Rectal smooth muscle tissue (tissue), 1 donor: ENCODE measurements at regions not wholly inside any gene's neighbourhood (a gene's known extent, or its start where the extent isn't known, plus 50 kb on each side); places are given as distances from the start of the nearest gene placed in this dataset.

Experiments used
- H3K27ac ChIP-seq: one replicate; pipeline ENCODE4 v1.7.0; 2013; ENCODE audit warnings: low read depth, low read length, inconsistent platforms
- H3K27me3 ChIP-seq: one replicate; pipeline ENCODE4 v1.7.0; 2013; ENCODE audit warnings: low read length; ENCODE audit not compliant: control insufficient read depth, insufficient read depth
- H3K36me3 ChIP-seq: one replicate; pipeline ENCODE4 v1.7.0; 2013; ENCODE audit warnings: low read length; ENCODE audit not compliant: control insufficient read depth, insufficient read depth
- H3K4me1 ChIP-seq: one replicate; pipeline ENCODE4 v1.7.0; 2013; ENCODE audit warnings: low read length; ENCODE audit not compliant: control insufficient read depth, insufficient read depth
- H3K4me3 ChIP-seq: one replicate; pipeline ENCODE4 v1.7.0; 2013; ENCODE audit warnings: low read length
- H3K9ac ChIP-seq: one replicate; pipeline ENCODE4 v1.7.0; 2013; ENCODE audit warnings: low read length

GRCh38 chr3:72295276-72295961 lies 510.5 kb upstream of the PROK2 start:
- Histone ChIP-seq H3K9ac (no peak overlapping the region), H3K27ac (no peak overlapping the region), H3K36me3 (no peaks in the 10 kb centered on the region), H3K27me3 (no peaks in the 10 kb centered on the region), H3K4me3 (no peak overlapping the region), H3K4me1 (peaks cover 9% of the 10 kb centered on the region)

- no peak overlapping the region for H3K4me3 ChIP-seq
- H3K4me1 ChIP-seq: peaks cover 12% of the 10 kb centered on the region
- H3K27ac ChIP-seq: no peak overlapping the region
- H3K27me3 ChIP-seq: no peaks in the 10 kb centered on the region
- H3K9ac ChIP-seq: no peak overlapping the region
- H3K36me3 ChIP-seq: no peaks in the 10 kb centered on the region
Measured at GRCh38 chr3:72290859-72291638, 506.1 kb upstream of the PROK2 start.

GRCh38 chr3:72289692-72290071 lies 504.7 kb upstream of the PROK2 start:
- Histone ChIP-seq H3K27ac (peak overlapping the region; percentile 35), H3K9ac (no peak overlapping the region), H3K4me1 (peaks cover 12% of the 10 kb centered on the region), H3K4me3 (no peak overlapping the region), H3K36me3 (no peaks in the 10 kb centered on the region), H3K27me3 (no peaks in the 10 kb centered on the region)

- Histone ChIP-seq H3K4me3 (peak overlapping the region; percentile 53), H3K36me3 (no peaks in the 10 kb centered on the region), H3K27ac (peak overlapping the region; percentile 35), H3K4me1 (peaks cover 12% of the 10 kb centered on the region), H3K9ac (no peak overlapping the region), H3K27me3 (no peaks in the 10 kb centered on the region)
Measured at GRCh38 chr3:72288955-72289691, 504.2 kb upstream of the PROK2 start.

- Histone ChIP-seq H3K9ac (no peak overlapping the region), H3K4me1 (peaks cover 12% of the 10 kb centered on the region), H3K27me3 (no peaks in the 10 kb centered on the region), H3K4me3 (no peak overlapping the region), H3K27ac (no peak overlapping the region), H3K36me3 (no peaks in the 10 kb centered on the region)
Measured at GRCh38 chr3:72287956-72288355, 503.0 kb upstream of the PROK2 start.

GRCh38 chr3:72285502-72285901 lies 500.6 kb upstream of the PROK2 start:
- H3K4me3 ChIP-seq: no peak overlapping the region
- H3K36me3 ChIP-seq: no peaks in the 10 kb centered on the region
- H3K27ac ChIP-seq: no peak overlapping the region
- H3K4me1 ChIP-seq: peaks cover 12% of the 10 kb centered on the region
- H3K9ac ChIP-seq: no peak overlapping the region
- H3K27me3 ChIP-seq: no peaks in the 10 kb centered on the region

GRCh38 chr3:72284471-72284870 lies 499.5 kb upstream of the PROK2 start:
- H3K27ac ChIP-seq: no peak overlapping the region
- no peak overlapping the region for H3K9ac ChIP-seq
- H3K4me1 ChIP-seq: peaks cover 14% of the 10 kb centered on the region
- no peak overlapping the region for H3K4me3 ChIP-seq
- no peaks in the 10 kb centered on the region for H3K36me3 ChIP-seq
- no peaks in the 10 kb centered on the region for H3K27me3 ChIP-seq

- Histone ChIP-seq H3K27ac (no peak overlapping the region), H3K4me1 (peaks cover 8% of the 10 kb centered on the region), H3K27me3 (no peaks in the 10 kb centered on the region), H3K4me3 (no peak overlapping the region), H3K9ac (no peak overlapping the region), H3K36me3 (no peaks in the 10 kb centered on the region)
Measured at GRCh38 chr3:72282918-72283317, 498.0 kb upstream of the PROK2 start.

GRCh38 chr3:72281551-72281950 lies 496.6 kb upstream of the PROK2 start:
- Histone ChIP-seq H3K4me3 (no peak overlapping the region), H3K27me3 (no peaks in the 10 kb centered on the region), H3K36me3 (no peaks in the 10 kb centered on the region), H3K9ac (no peak overlapping the region), H3K27ac (no peak overlapping the region), H3K4me1 (peaks cover 7% of the 10 kb centered on the region)

GRCh38 chr3:72280876-72281275 lies 495.9 kb upstream of the PROK2 start:
- H3K4me3 ChIP-seq: no peak overlapping the region
- peaks cover 7% of the 10 kb centered on the region for H3K4me1 ChIP-seq
- H3K9ac ChIP-seq: no peak overlapping the region
- no peaks in the 10 kb centered on the region for H3K27me3 ChIP-seq
- H3K27ac ChIP-seq: no peak overlapping the region
- H3K36me3 ChIP-seq: no peaks in the 10 kb centered on the region

- Histone ChIP-seq H3K27me3 (no peaks in the 10 kb centered on the region), H3K9ac (no peak overlapping the region), H3K4me1 (peaks cover 7% of the 10 kb centered on the region), H3K4me3 (no peak overlapping the region), H3K36me3 (no peaks in the 10 kb centered on the region), H3K27ac (no peak overlapping the region)
Measured at GRCh38 chr3:72279631-72280041, 494.7 kb upstream of the PROK2 start.

- Histone ChIP-seq H3K27ac (peak overlapping the region; percentile 10), H3K9ac (no peak overlapping the region), H3K27me3 (no peaks in the 10 kb centered on the region), H3K36me3 (no peaks in the 10 kb centered on the region), H3K4me1 (peaks cover 12% of the 10 kb centered on the region), H3K4me3 (no peak overlapping the region)
Measured at GRCh38 chr3:72279068-72279604, 494.2 kb upstream of the PROK2 start.
